Natural killer cell (primary cell): ENCODE measurements at regions not wholly inside any gene's neighbourhood (a gene's known extent, or its start where the extent isn't known, plus 50 kb on each side); places are given as distances from the start of the nearest gene placed in this dataset.

Experiments used
- ATAC-seq, 3 donors: fragments of 150-1000 bp in 2 of 3; fragments of 200-7000 bp in 1 of 3; cut with Tn5 transposase; 1 replicate in 1 of 3; 2 replicates in 2 of 3; pipeline ENCODE4 v1.10.0; 2021; ENCODE audit warnings: mild to moderate bottlenecking in 2 of 3, moderate library complexity in 2 of 3
- DNase-seq, 2 donors: peaks; one replicate each; pipeline versions ENCODE4 v3.0.0 to v3.0.0-alpha.2; 2013 to 2021; ENCODE audit warnings: mixed read lengths in 1 of 2
- H3K27ac ChIP-seq: one replicate; pipeline ENCODE4 v1.5.1; 2013; ENCODE audit warnings: mild to moderate bottlenecking, low read length
- H3K27me3 ChIP-seq: one replicate; pipeline ENCODE4 v1.6.1; 2013; ENCODE audit warnings: low read length; ENCODE audit not compliant: control insufficient read depth, insufficient read depth
- H3K36me3 ChIP-seq: one replicate; pipeline ENCODE4 v1.6.1; 2013; ENCODE audit warnings: low read length; ENCODE audit not compliant: control insufficient read depth, insufficient read depth
- H3K4me1 ChIP-seq: one replicate; pipeline ENCODE4 v1.6.1; 2013; ENCODE audit warnings: low read length; ENCODE audit not compliant: control insufficient read depth, insufficient read depth
- H3K4me3 ChIP-seq: one replicate; pipeline ENCODE4 v1.5.1; 2013; ENCODE audit warnings: low read length
- H3K9me3 ChIP-seq: one replicate; pipeline ENCODE4 v1.6.1; 2013; ENCODE audit warnings: low read length; ENCODE audit not compliant: control insufficient read depth, insufficient read depth
- H3K27ac Mint-ChIP-seq, 2 donors: one replicate each; pipeline ENCODE4 v1.8.0; 2022; ENCODE audit warnings: mild to moderate bottlenecking in 2 of 2, mixed read lengths in 2 of 2, moderate library complexity in 1 of 2
- H3K27me3 Mint-ChIP-seq, 2 donors: one replicate each; pipeline ENCODE4 v1.8.0; 2022; ENCODE audit warnings: low read depth in 2 of 2, mixed read lengths in 2 of 2
- H3K36me3 Mint-ChIP-seq: one replicate; pipeline ENCODE4 v1.8.0; 2022; ENCODE audit warnings: mixed read lengths
- H3K4me1 Mint-ChIP-seq, 2 donors: one replicate each; pipeline ENCODE4 v1.8.0; 2022; ENCODE audit warnings: mixed read lengths in 2 of 2
- H3K4me3 Mint-ChIP-seq: one replicate; pipeline ENCODE4 v1.8.0; 2022; ENCODE audit warnings: mild to moderate bottlenecking, moderate library complexity, mixed read lengths
- H3K9me3 Mint-ChIP-seq, 2 donors: one replicate each; pipeline ENCODE4 v1.8.0; 2022; ENCODE audit warnings: mixed read lengths in 2 of 2
- CTCF ChIP-seq: fragments of 200-600 bp; IDR thresholded peaks from one replicate; pipeline ENCODE4 v1.8.0; 2022; ENCODE audit warnings: antibody characterized with exemption
- WGBS: methylation state at CpG from one replicate; pipeline ENCODE4 v1.1.7; 2013; ENCODE audit warnings: missing lambda C conversion rate; ENCODE audit not compliant: insufficient coverage; 5-methylcytosine and 5-hydroxymethylcytosine counted together
- intact Hi-C: fragments of 100-400 bp; cut with micrococcal nuclease; formaldehyde crosslinking; loops from one replicate; pipeline ENCODE4 v1.14.2; 2022

DNA sequence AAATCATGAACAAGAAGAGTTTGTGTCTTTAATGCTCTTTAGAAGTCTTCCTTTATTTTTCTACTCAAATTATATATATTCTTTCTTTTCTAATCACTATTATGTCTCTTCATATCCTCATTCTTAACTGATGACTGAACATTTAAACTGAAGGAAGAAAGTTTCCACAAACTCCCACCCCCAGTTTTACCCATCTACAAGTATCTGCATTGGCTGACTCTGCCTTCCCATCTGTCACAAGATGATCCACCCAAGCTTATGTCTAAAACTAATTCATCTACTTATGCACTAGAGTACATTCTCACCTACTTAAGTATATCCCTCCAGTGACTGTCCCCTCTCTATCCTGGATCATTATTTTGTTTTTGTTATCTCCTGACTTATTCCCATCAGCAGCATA lies 344.5 kb downstream of the PRR16 start:
- no peak for ATAC-seq
- H3K27me3 ChIP-seq, result no peaks in the 10 kb centered on the region
- TF ChIP-seq CTCF, result no peak
- Mint-ChIP-seq H3K27me3 (no peaks in the 10 kb centered on the region), H3K4me1 (no peaks in the 10 kb centered on the region), H3K36me3 (no peaks in the 10 kb centered on the region), H3K9me3 (peaks cover 8 to 12% of the 10 kb centered on the region in 2 donors), H3K4me3 (no peak overlapping the region), H3K27ac (no peak overlapping the region)
- no peak overlapping the region for H3K27ac ChIP-seq
- no peaks in the 10 kb centered on the region for H3K36me3 ChIP-seq
- intact Hi-C loops, result no loop called here
- H3K4me1 ChIP-seq, result no peaks in the 10 kb centered on the region
- H3K4me3 ChIP-seq, result no peak overlapping the region
- DNase-seq, result no peak
- H3K9me3 ChIP-seq, result no peaks in the 10 kb centered on the region

GRCh38 chr5:120813551-120813950 lies 349.5 kb downstream of the PRR16 start:
- DNase-seq (no peak), ATAC-seq (no peak)
- Histone ChIP-seq H3K27me3 (no peaks in the 10 kb centered on the region), H3K4me1 (no peaks in the 10 kb centered on the region), H3K27ac (no peak overlapping the region), H3K36me3 (no peaks in the 10 kb centered on the region), H3K4me3 (no peak overlapping the region), H3K9me3 (peaks cover 6% of the 10 kb centered on the region)
- H3K27ac Mint-ChIP-seq, result no peak overlapping the region
- 83% methylated on average over 2 of the region's 2 CpGs for WGBS
- no peak for TF ChIP-seq CTCF
- H3K9me3 Mint-ChIP-seq, result peaks cover 7 to 14% of the 10 kb centered on the region in 2 donors
- intact Hi-C loops, result no loop called here
- H3K27me3 Mint-ChIP-seq, result no peaks in the 10 kb centered on the region
- H3K4me1 Mint-ChIP-seq, result no peaks in the 10 kb centered on the region
- no peak overlapping the region for H3K4me3 Mint-ChIP-seq
- peaks cover 8% of the 10 kb centered on the region for H3K36me3 Mint-ChIP-seq

- Histone ChIP-seq H3K27ac (no peak overlapping the region), H3K4me3 (no peak overlapping the region), H3K27me3 (no peaks in the 10 kb centered on the region), H3K4me1 (no peaks in the 10 kb centered on the region), H3K36me3 (no peaks in the 10 kb centered on the region), H3K9me3 (peaks cover 10% of the 10 kb centered on the region)
- H3K36me3 Mint-ChIP-seq, result peaks cover 8% of the 10 kb centered on the region
- no peak for ATAC-seq
- no peaks in the 10 kb centered on the region for H3K4me1 Mint-ChIP-seq
- no peak overlapping the region for H3K4me3 Mint-ChIP-seq
- WGBS, result 82% methylated on average over 12 of the region's 12 CpGs
- no peaks in the 10 kb centered on the region for H3K27me3 Mint-ChIP-seq
- H3K9me3 Mint-ChIP-seq, result peaks cover 10 to 15% of the 10 kb centered on the region in 2 donors
- DNase-seq, result no peak
- intact Hi-C loops, result no loop called here
- no peak for TF ChIP-seq CTCF
- H3K27ac Mint-ChIP-seq, result no peak overlapping the region
These were observed 353.2 kb downstream of the PRR16 start for GRCh38 chr5:120817044-120817985.

DNA sequence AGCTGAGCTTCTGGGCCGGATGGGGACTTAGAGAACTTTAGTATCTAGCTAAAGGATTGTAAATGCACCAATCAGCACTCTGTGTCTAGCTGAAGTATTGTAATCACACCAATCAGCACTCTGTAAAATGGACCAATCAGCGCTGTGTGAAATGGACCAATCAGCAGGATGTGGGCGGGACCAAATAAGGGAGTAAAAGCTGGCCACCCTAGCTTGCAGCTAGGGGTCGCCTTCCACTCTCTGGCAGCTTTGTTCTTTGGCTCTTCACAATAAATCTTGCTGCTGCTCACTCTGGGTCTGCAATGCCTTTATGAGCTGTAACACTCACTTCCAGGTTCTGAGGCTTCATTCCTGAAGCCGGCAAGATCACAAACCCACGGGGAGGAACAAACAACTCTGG lies 354.0 kb downstream of the PRR16 start:
- H3K27ac ChIP-seq, result no peak overlapping the region
- Mint-ChIP-seq H3K27ac (no peak overlapping the region), H3K27me3 (no peaks in the 10 kb centered on the region), H3K36me3 (peaks cover 8% of the 10 kb centered on the region), H3K9me3 (peaks cover 10 to 15% of the 10 kb centered on the region in 2 donors), H3K4me3 (no peak overlapping the region), H3K4me1 (no peaks in the 10 kb centered on the region)
- ATAC-seq (no peak), DNase-seq (no peak)
- no peak for TF ChIP-seq CTCF
- no peaks in the 10 kb centered on the region for H3K27me3 ChIP-seq
- H3K4me3 ChIP-seq, result no peak overlapping the region
- no peaks in the 10 kb centered on the region for H3K36me3 ChIP-seq
- intact Hi-C loops, result no loop called here
- H3K4me1 ChIP-seq, result no peaks in the 10 kb centered on the region
- H3K9me3 ChIP-seq, result peaks cover 10% of the 10 kb centered on the region
- 84% methylated on average over 6 of the region's 6 CpGs for WGBS
